GM19395 (cell line): ENCODE measurements at regions not wholly inside any gene's neighbourhood (a gene's known extent, or its start where the extent isn't known, plus 50 kb on each side); places are given as distances from the start of the nearest gene placed in this dataset.

Source experiments
- ATAC-seq: cut with Tn5 transposase; IDR thresholded peaks from one replicate; pipeline ENCODE4 v1.9.1; 2021; ENCODE audit warnings: mild to moderate bottlenecking, moderate library complexity; ENCODE audit not compliant: unreplicated experiment

DNA sequence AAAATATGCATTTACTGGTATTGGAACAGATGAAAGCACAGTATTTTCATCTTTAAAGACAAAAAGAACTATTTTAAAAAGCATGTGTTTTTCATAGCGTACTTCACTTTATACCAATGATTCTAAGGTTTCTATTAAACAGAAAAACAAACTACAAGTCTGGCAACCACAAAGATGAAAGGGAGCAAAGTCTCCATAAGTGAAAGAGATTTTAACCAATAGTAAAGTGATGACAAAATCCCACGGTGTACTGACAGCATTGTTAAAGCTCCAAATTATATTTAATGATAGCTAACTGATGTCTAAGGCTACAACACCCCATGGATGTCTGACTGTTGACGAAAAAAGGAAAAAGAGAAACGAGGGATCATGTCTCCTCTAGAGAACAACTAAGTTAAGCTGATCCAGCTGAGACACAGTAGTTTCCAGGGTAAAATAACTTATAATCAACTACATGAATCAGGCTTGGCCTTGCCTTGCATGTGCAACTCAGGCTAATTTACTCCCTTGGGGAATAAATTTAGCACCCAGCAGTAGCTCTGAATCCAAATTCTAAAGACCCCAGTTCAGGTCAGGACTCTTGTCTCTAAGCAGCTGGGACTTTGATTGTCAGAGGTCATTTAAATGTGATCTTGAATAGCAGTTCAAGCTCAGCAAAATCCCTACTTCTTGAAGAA, 56.0 kb upstream of the TAB2 start:
- no peak for ATAC-seq

- ATAC-seq, result no peak
Measured at GRCh38 chr6:149263321-149263720, 54.2 kb upstream of the TAB2 start.

DNA sequence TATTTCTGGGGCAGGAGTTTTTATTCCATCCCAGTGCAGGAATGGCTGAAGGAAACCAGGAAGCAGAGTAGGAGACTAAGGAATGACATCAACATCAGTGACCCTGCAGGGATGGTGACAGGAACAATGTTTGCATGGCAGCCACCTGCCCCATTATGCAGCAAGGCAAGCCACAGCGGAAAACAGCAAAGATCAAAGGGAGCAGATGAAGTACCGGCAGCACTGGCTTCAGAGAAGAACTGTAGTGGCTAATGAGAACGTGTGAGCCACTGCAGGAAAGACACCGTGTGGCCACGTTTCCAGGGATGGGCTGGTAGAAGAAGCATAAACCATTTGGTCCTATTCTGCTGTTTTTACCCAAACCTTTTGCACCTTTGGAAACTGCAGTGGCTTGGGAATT, 52.9 kb upstream of the TAB2 start:
- no peak for ATAC-seq

GRCh38 chr6:149265945-149266344, 51.6 kb upstream of the TAB2 start:
- ATAC-seq, result no peak

- peak; percentile 86 for ATAC-seq
Measured at GRCh38 chr6:149266659-149267058, 50.9 kb upstream of the TAB2 start.

GRCh38 chr6:149267072-149267471, 50.4 kb upstream of the TAB2 start:
- peak; percentile 18 for ATAC-seq

- no peak for ATAC-seq
Measured at GRCh38 chr6:149267513-149268043, 49.9 kb upstream of the TAB2 start.
